NCI-H226 (cell line): ENCODE measurements at regions not wholly inside any gene's neighbourhood (a gene's known extent, or its start where the extent isn't known, plus 50 kb on each side); places are given as distances from the start of the nearest gene placed in this dataset.
"Not testable (repeated sequence)": the region's sequence is repeated elsewhere in the genome, so short reads cannot be mapped to it uniquely, and the experiment has no call there.

Source experiments
- DNase-seq: peaks from one replicate; pipeline ENCODE4 v3.0.0-alpha.2; 2015

- DNase-seq: not testable (repeated sequence)
Observed at GRCh38 chr5:118462276-118462675, 526.1 kb downstream of the DTWD2 start.

DNA sequence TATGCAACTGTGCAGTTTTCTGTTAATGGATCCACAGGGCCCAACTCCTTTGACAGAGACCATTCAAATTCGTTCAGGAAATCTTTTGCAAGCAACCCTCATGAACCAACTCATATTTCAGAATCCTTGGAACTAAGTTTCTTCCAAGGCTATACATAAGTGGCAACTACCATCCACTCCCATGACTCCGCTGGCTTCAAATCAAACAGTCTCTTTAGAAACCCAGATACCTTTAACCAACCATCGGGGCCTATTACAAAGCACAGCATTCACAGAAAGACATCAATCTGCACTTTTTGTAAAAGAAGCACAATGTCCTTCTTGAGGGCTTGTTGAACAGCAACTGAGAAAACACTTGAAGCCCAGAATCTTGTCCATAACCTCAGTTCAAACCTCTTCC, 526.9 kb downstream of the DTWD2 start:
- no peak for DNase-seq

- no peak for DNase-seq
Observed at GRCh38 chr5:118459490-118459889, 528.9 kb downstream of the DTWD2 start.

DNA sequence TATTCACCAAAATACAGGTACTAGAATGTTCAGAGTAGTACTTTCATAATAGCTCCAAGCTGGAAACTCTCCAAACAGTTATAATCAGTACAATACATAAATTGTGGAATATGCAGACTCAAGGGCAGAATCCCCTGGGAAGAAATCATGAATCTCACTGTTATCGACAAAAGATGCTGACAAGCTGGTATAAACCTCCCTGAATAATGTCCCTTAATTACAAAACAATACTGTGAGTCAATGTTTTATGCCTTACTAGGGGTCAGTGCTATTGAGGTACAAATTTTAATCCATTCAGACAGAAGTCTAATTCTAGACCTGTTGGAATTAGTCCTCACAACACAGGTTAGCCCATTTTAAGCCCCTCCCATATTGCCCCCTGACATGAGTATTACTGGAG, 532.3 kb downstream of the DTWD2 start:
- DNase-seq: no peak

DNA sequence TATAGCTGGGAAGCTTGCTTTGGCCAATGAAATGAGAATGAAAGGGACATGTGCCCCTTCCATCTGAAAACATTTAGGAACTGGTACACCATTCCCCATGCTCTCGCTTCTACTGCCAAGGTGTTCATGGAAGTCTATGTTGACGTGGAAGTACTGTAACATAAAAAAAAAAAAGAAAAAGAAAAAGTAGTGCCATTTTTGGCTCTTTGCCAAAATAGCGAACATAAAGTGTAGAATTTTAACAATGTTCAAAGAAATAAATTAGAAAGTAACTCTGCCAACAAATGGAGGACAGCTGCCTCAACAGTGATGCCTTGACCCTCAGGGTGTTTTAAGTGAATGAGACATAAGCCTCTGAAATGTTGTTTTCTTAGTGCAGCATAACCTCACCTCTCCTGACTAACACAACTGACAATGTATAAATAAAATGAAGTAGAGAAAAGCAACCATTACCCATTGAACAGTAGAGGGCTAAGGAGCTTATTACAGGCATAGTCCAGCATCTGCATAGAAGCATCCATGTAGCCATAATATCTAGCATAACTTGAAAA, 536.6 kb downstream of the DTWD2 start:
- DNase-seq: no peak

DNA sequence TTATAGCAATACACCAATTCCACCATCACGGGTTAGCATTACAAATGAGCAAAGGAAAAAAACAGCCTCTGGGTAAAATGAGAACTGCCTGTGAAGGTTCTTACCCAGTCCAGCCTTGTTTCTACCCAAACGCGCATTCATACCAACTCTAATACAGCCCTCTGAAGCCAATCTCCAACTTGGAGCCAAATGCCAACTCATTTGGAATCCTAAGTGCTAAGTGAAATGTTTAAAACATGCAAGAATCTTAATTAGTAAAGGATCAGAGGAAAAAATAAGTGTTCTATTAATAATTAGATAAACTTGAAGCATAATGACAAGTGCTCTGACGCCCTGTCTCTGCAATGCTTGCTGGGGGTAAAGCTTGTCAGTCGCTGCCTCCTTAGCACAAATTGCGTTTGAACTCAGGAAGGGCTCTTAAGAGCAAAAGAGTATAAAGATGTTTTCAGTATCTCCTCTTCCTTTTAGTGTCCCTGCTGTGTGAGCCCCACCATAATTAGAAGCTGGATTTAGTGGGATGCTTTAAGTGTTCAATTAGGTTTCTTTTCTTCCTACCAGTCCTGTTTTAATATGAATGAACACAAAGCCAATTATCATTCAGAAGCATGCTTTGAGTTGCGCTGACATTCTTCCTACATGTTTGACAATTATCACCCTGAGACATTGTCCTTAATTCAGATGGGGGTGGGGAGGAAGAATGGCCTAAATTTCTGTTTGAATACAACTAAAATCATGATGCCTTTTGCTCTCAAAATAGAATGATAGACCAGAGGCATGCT, 537.6 kb downstream of the DTWD2 start:
- DNase-seq: no peak

GRCh38 chr5:118447350-118447749, 541.0 kb downstream of the DTWD2 start:
- no peak for DNase-seq

- DNase-seq: no peak
Observed at GRCh38 chr5:118441956-118442355, 546.4 kb downstream of the DTWD2 start.

GRCh38 chr5:118441034-118441433, 547.3 kb downstream of the DTWD2 start:
- no peak for DNase-seq

DNA sequence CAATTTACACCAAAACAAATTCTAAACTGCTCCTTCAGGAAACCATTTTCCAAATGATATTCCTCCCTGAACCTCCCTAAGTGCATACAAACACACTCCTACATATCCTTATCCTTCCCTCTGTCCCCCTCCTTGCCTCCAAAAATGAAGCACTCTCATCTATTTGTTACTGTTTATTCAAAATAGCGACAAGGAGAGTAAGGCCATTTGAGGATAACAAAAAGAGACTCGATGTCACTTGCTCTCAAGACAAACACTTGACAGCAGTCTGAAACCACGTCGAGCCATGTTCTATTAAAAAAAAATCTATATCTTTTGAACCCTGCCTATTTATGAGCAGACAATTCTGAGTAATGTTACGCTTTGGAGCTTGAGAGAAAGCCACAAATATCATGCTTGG, 547.9 kb downstream of the DTWD2 start:
- DNase-seq: no peak

- DNase-seq: no peak
Observed at GRCh38 chr5:118439831-118440230, 548.5 kb downstream of the DTWD2 start.

DNA sequence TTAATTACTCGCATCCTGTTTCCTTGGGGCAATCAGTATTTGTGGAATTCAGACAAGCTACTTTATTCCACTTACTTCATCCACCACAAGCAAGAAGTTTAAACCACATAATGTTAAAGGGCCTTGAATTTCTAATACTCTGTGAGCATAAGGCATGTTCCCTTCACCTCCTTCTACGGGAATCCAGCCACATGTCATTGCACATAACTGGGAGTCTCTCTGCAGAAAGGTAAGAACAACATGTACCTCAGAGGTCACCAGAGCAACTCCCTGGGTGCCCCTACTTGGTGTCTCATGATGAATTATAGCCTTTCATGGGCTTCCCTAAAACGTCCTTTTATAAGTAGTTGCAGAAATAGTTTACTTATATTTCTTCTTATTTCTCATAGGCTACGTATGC, 553.2 kb downstream of the DTWD2 start:
- no peak for DNase-seq

GRCh38 chr5:118434522-118434921, 553.8 kb downstream of the DTWD2 start:
- DNase-seq: no peak

DNA sequence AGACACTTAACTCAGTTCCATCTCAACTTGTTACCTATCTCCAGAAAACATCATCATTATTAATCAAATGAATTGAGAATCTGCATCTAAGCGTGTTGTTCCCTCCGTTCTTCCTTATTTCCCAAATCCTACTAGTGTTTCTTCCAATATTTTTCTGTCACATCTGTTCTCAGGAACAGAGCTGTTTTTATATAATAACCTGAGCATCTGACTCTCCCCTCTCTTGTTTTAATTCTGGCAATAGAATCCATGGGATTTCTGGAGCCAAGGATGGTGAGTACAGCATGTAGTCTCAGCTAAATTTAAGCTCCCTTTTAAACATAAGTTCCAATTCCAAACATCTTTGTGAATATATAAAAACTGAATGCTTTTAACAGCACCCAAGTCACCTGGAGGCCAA, 558.3 kb downstream of the DTWD2 start:
- DNase-seq: no peak

DNA sequence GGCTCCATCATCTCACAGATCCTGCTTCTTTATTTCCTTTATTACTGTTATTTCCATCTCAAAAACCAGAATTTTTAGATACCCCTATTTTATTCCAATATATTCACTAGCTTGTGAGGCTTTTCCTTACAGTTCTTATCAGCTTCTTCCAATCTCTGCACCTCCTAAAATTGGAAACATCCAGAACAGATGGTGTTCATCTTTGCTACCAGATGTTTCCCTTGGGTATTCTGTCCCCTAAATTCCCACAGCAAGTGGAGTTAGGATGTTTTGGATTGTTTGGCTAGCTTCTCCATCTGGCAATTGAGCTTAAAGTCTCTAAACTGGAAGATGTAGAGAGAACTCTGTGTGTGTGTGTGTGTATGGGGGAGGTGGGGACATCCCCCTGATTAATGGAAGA, 580.4 kb downstream of the DTWD2 start:
- no peak for DNase-seq

GRCh38 chr5:118405650-118406061, 582.7 kb downstream of the DTWD2 start:
- no peak for DNase-seq

- no peak for DNase-seq
Observed at GRCh38 chr5:118397236-118397635, 591.1 kb downstream of the DTWD2 start.

DNA sequence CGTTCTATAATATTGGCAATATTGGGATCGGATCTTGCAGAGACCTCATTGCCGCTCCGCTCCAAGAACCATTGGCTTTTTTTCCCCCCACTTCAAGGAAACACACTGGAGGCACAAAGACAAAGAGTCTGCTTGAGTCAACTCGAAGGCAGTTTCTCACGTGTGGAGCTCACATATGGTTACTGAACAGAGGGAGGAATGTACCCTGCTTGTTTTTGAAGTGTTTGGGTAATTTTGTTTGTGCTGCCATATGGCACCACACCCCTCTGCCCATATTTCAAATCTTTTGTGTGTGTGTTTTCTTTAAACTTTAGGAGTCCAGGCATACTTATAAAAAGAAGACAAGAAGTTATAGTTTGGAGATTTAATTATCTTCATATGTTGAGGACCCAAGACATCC, 595.9 kb downstream of the DTWD2 start:
- DNase-seq: no peak

DNA sequence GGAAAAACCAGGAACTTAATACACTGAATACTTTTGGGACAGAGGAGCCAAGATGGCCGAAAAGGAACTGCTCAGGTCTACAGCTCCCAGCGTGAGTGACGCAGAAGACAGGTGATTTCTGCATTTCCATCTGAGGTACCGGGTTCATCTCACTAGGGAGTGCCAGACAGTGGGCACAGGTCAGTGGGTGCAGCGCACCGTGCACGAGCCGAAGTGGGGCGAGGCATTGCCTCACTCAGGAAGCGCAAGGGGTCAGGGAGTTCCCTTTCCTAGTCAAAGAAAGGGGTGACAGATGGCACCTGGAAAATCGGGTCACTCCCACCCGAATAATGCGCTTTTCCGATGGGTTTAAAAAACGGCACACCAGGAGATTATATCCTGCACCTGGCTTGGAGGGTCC, 605.4 kb downstream of the DTWD2 start:
- not testable (repeated sequence) for DNase-seq

- DNase-seq: no peak
Observed at GRCh38 chr5:118379470-118379869, 608.9 kb downstream of the DTWD2 start.

GRCh38 chr5:118378959-118379358, 609.4 kb downstream of the DTWD2 start:
- DNase-seq: no peak

DNA sequence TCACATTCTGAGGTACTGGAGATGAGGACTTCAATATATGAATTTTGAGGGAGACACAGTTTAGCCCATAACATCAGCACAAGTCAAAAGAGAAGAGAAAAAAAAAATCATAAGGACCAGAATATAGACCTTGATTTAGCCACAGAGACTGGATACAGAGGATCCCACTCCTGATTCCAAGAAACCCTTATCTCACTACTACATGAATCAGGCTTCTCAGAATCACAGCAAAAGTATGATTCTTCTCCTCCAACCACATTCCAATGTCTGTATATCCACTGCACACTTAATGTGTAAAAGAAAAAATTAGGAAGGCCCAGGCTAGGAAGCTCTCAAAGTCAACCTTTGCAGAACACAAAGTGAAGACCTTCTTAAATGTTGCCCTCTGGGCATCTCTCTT, 610.9 kb downstream of the DTWD2 start:
- DNase-seq: no peak

- no peak for DNase-seq
Observed at GRCh38 chr5:118371973-118372831, 616.1 kb downstream of the DTWD2 start.

DNA sequence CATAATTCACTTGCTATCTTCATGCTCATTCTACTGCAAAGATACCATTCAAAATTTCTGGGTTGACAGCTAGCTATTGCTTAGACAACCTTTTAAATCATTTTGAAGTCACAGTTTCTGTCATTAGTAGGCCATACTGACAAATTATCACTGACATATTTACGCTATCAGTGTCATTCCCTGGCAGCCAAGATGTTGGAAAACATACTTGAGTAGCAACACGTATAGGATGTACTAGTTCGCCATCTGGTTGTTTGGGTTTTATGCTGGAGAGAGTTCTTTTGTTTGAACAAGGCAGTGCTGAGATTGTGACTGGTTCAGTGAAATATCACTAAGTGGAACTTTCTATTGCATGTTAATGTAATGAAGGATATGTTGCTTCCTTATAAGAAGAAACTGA, 621.9 kb downstream of the DTWD2 start:
- no peak for DNase-seq
